HUES6 (cell line): ENCODE measurements at regions not wholly inside any gene's neighbourhood (a gene's known extent, or its start where the extent isn't known, plus 50 kb on each side); places are given as distances from the start of the nearest gene placed in this dataset.

ENCODE experiments used
- H3K27ac ChIP-seq: 2 replicates; pipeline ENCODE4 v1.7.0; 2013; ENCODE audit warnings: low read depth, mild to moderate bottlenecking, low read length, inconsistent platforms
- H3K27me3 ChIP-seq: 2 replicates; pipeline ENCODE4 v1.6.1; 2013; ENCODE audit warnings: low read length; ENCODE audit not compliant: control insufficient read depth, insufficient read depth
- H3K36me3 ChIP-seq: 2 replicates; pipeline ENCODE4 v1.6.1; 2013; ENCODE audit warnings: low read length; ENCODE audit not compliant: control insufficient read depth, insufficient read depth
- H3K4me1 ChIP-seq: 2 replicates; pipeline ENCODE4 v1.6.1; 2013; ENCODE audit warnings: low read length; ENCODE audit not compliant: control insufficient read depth, insufficient read depth
- H3K4me3 ChIP-seq: 2 replicates; pipeline ENCODE4 v1.5.1; 2013; ENCODE audit warnings: low read depth, low read length
- H3K9ac ChIP-seq: one replicate; pipeline ENCODE4 v1.6.1; 2013; ENCODE audit warnings: mild to moderate bottlenecking, low read length
- H3K9me3 ChIP-seq: 2 replicates; pipeline ENCODE4 v1.6.1; 2013; ENCODE audit warnings: low read depth, low read length; ENCODE audit not compliant: control insufficient read depth, insufficient read depth

GRCh38 chr2:176664478-176664877 lies 395.2 kb downstream of the MTX2 start:
- H3K9me3 ChIP-seq: no peaks in the 10 kb centered on the region
- H3K4me1 ChIP-seq: peaks cover 3% of the 10 kb centered on the region; the same call in 1 of the 2 replicates
- H3K27me3 ChIP-seq: peaks cover 13% of the 10 kb centered on the region; the same call in 1 of the 2 replicates
- H3K4me3 ChIP-seq: no peak overlapping the region
- H3K27ac ChIP-seq: no peak overlapping the region
- H3K36me3 ChIP-seq: no peaks in the 10 kb centered on the region
- no peak overlapping the region for H3K9ac ChIP-seq

GRCh38 chr2:176665086-176665485 lies 395.8 kb downstream of the MTX2 start:
- H3K9ac ChIP-seq: no peak overlapping the region
- H3K27me3 ChIP-seq: peaks cover 13% of the 10 kb centered on the region; the same call in 1 of the 2 replicates
- H3K27ac ChIP-seq: no peak overlapping the region
- H3K36me3 ChIP-seq: no peaks in the 10 kb centered on the region
- no peaks in the 10 kb centered on the region for H3K9me3 ChIP-seq
- peaks cover 7% of the 10 kb centered on the region for H3K4me1 ChIP-seq
- no peak overlapping the region for H3K4me3 ChIP-seq

GRCh38 chr2:176668912-176669311 lies 399.7 kb downstream of the MTX2 start:
- no peak overlapping the region for H3K9ac ChIP-seq
- H3K27ac ChIP-seq: no peak overlapping the region
- H3K9me3 ChIP-seq: no peaks in the 10 kb centered on the region
- peaks cover 7% of the 10 kb centered on the region for H3K4me1 ChIP-seq
- no peak overlapping the region for H3K4me3 ChIP-seq
- H3K36me3 ChIP-seq: no peaks in the 10 kb centered on the region
- H3K27me3 ChIP-seq: peaks cover 5% of the 10 kb centered on the region; the same call in 1 of the 2 replicates

GRCh38 chr2:176669398-176670174 lies 400.3 kb downstream of the MTX2 start:
- Histone ChIP-seq H3K9ac (no peak overlapping the region), H3K27ac (no peak overlapping the region), H3K4me1 (peaks cover 7% of the 10 kb centered on the region), H3K27me3 (peaks cover 4% of the 10 kb centered on the region; the same call in 1 of the 2 replicates), H3K36me3 (no peaks in the 10 kb centered on the region), H3K9me3 (no peaks in the 10 kb centered on the region), H3K4me3 (no peak overlapping the region)

- peaks cover 17% of the 10 kb centered on the region for H3K4me1 ChIP-seq
- H3K36me3 ChIP-seq: no peaks in the 10 kb centered on the region
- no peaks in the 10 kb centered on the region for H3K27me3 ChIP-seq
- H3K9me3 ChIP-seq: no peaks in the 10 kb centered on the region
- H3K4me3 ChIP-seq: no peak overlapping the region
- H3K27ac ChIP-seq: no peak overlapping the region
- H3K9ac ChIP-seq: no peak overlapping the region
Measured at GRCh38 chr2:176675271-176675949, 406.2 kb downstream of the MTX2 start.

- no peaks in the 10 kb centered on the region for H3K9me3 ChIP-seq
- H3K36me3 ChIP-seq: no peaks in the 10 kb centered on the region
- H3K9ac ChIP-seq: no peak overlapping the region
- peaks cover 24% of the 10 kb centered on the region for H3K4me1 ChIP-seq
- H3K27ac ChIP-seq: no peak overlapping the region
- H3K27me3 ChIP-seq: no peaks in the 10 kb centered on the region
- H3K4me3 ChIP-seq: no peak overlapping the region
Measured at GRCh38 chr2:176677746-176678265, 408.6 kb downstream of the MTX2 start.

- H3K36me3 ChIP-seq: no peaks in the 10 kb centered on the region
- H3K9ac ChIP-seq: no peak overlapping the region
- peaks cover 24% of the 10 kb centered on the region for H3K4me1 ChIP-seq
- no peak overlapping the region for H3K27ac ChIP-seq
- H3K4me3 ChIP-seq: no peak overlapping the region
- H3K9me3 ChIP-seq: no peaks in the 10 kb centered on the region
- H3K27me3 ChIP-seq: no peaks in the 10 kb centered on the region
Measured at GRCh38 chr2:176678571-176678970, 409.3 kb downstream of the MTX2 start.

GRCh38 chr2:176679061-176679669 lies 409.9 kb downstream of the MTX2 start:
- no peaks in the 10 kb centered on the region for H3K27me3 ChIP-seq
- no peak overlapping the region for H3K27ac ChIP-seq
- H3K4me1 ChIP-seq: peaks cover 24% of the 10 kb centered on the region
- H3K9me3 ChIP-seq: no peaks in the 10 kb centered on the region
- no peak overlapping the region for H3K9ac ChIP-seq
- no peaks in the 10 kb centered on the region for H3K36me3 ChIP-seq
- H3K4me3 ChIP-seq: no peak overlapping the region

GRCh38 chr2:176680916-176681516 lies 411.8 kb downstream of the MTX2 start:
- peaks cover 17% of the 10 kb centered on the region for H3K4me1 ChIP-seq
- H3K9ac ChIP-seq: no peak overlapping the region
- H3K9me3 ChIP-seq: no peaks in the 10 kb centered on the region
- no peak overlapping the region for H3K27ac ChIP-seq
- no peak overlapping the region for H3K4me3 ChIP-seq
- H3K36me3 ChIP-seq: no peaks in the 10 kb centered on the region
- H3K27me3 ChIP-seq: no peaks in the 10 kb centered on the region

- peaks cover 14% of the 10 kb centered on the region for H3K4me1 ChIP-seq
- H3K9ac ChIP-seq: no peak overlapping the region
- H3K27me3 ChIP-seq: no peaks in the 10 kb centered on the region
- no peak overlapping the region for H3K4me3 ChIP-seq
- H3K9me3 ChIP-seq: no peaks in the 10 kb centered on the region
- no peak overlapping the region for H3K27ac ChIP-seq
- no peaks in the 10 kb centered on the region for H3K36me3 ChIP-seq
Measured at GRCh38 chr2:176681584-176682115, 412.4 kb downstream of the MTX2 start.
